Activated CD4-positive, alpha-beta T cell treated with anti-CD3 and anti-CD28 coated beads for 48 hours (primary cell): ENCODE measurements at regions not wholly inside any gene's neighbourhood (a gene's known extent, or its start where the extent isn't known, plus 50 kb on each side); places are given as distances from the start of the nearest gene placed in this dataset.
"Not testable (repeated sequence)": the region's sequence is repeated elsewhere in the genome, so short reads cannot be mapped to it uniquely, and the experiment has no call there.

Experiments used
- DNase-seq: peaks from one replicate; pipeline ENCODE4 v3.0.0-alpha.2; 2020

GRCh38 chr6:115618256-115618655 lies 442.4 kb downstream of the FRK start:
- no peak for DNase-seq

DNA sequence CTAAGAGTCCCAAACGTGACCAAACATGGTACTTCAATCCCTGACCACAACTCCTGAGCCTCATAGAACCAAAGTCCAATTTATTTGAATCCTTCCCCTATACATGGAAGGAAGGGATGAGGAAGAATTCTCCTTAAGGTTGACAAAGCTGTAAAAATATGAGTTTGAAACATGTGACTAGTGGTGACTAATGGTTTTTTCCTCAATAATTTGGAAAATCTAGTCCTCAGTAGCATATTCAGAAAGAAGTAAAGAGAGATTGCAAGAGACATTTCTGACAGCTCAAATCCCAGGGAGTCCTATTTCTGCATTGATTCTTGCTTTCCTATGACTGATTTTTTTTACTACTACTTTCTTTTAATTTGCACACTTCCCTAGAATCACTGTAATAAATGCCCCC lies 443.7 kb downstream of the FRK start:
- no peak for DNase-seq

GRCh38 chr6:115613488-115613887 lies 447.2 kb downstream of the FRK start:
- DNase-seq: no peak

DNA sequence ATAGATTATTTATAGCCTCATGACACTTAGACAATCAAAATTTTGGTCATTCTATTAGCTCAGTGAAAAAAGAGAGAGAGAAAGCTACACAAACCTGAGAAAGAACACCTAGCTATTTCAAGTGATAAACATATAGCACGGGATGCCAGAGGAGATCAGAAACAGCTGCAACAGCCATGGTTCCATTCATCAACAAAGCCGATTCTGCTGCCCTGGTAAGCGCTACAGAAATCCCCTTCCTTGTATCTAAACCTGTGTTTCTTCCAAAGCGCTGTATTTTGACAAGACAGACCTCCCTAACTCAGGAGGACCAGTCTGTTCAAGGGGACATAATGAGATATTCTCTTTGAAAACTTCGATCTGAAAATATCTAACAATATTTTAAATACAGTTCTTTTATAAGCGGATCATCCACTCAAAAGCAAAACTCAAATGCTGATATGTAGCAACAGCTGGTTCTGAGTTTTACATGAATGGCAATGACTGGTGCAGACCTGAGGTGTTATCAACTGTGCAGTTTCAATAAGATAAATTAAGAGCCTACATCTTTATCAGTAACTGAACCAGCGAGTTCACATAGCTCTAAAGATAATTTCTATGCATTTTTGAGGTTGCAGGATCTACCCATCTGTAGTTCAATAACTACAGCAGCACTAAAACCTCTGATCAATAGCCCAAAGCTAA lies 447.8 kb downstream of the FRK start:
- DNase-seq: no peak

DNA sequence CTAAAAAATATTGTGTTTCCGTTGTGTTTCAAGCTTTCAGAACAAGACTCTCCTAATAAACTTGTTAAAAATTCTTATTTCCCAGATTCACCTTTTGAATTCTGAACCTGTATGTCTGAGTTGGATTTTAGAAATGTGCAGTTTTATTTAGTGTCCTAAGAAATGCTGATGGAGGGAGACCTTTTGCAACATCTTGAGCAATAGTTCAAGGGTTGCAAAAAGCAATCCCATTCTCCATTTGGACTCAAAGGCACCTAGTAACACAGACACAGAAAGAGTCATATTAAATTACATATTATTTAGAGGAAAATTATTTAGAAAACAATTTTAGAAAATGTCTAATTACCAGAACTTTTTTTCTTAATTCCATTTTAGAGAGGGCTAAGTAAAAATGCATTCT lies 448.5 kb downstream of the FRK start:
- DNase-seq: no peak

GRCh38 chr6:115610696-115611095 lies 450.0 kb downstream of the FRK start:
- DNase-seq: no peak

DNA sequence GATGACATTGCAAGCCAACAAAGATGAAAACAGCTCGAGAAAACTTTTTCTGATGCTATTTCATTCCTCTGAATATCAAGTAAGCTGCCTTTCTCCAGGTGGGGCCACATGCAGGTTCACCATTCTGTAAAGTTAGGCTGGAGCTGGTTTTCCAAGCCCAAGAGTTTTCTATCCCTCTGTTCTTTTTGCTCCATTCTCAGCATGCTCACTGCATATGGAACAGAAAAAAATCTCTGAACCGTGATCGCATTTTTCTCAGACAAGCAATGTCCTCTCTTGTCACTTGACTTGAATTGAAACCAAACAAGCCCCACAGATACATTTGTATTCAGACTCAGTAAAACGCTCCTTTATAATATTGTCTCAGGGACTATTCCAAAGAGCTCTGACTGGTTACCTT lies 451.6 kb downstream of the FRK start:
- no peak for DNase-seq

DNA sequence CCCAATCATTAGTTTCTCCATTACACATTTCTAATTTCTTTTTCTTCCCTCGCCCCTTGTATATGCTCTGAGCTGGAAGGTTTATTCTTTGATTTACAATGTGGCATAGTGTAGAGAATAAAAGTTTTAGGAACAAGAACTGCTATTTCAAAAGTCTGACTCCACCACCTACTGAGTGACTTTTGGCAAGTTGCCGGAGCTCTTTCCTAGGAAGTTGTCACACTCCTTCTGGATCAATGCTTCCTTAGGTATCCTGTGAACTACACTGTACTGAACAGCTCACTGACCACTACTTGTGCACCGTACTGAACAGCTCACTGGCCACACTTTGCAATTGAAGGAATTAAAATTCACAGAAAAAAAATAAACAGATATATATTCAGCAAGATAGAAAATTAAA lies 458.2 kb downstream of the FRK start:
- DNase-seq: no peak

GRCh38 chr6:115601509-115601908 lies 459.2 kb downstream of the FRK start:
- no peak for DNase-seq

DNA sequence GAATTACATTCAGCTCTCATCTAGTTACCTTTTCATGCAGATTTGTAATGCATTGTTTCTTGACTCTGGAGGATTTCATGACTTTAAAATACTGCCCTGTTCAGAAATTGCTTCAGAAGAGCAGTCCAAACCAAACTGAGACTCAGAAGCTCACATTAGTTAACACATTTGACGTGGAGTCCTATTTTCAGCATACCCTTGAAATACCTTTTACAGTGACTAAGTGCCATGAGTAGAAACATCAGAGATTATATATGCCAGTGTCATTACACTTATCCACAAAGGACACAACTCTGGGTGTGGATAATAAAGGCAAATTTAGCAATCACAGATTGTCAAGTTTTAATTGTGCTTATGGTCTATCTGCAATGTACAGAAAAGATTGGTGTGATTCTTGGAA lies 459.6 kb downstream of the FRK start:
- no peak for DNase-seq

DNA sequence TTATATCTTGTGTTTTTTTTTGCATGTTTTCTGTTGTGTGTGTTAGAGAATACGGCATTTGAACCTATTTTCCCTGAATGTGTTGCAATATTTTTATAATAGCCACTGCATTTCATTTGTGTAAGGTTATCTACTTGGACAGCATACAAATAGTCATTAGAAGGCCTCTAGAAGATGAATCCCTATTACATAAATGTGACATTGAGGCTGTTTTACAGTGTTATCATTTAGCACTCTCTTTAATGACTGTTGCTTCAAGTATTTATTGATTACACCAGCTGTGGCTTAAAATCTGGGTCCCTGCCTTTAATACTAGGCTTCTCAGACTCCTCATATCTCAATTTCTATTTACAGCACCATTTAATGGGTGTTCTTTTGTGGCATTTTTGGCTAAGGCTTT lies 465.8 kb downstream of the FRK start:
- DNase-seq: no peak

- no peak for DNase-seq
Observed at GRCh38 chr6:115592025-115592424, 468.7 kb downstream of the FRK start.

DNA sequence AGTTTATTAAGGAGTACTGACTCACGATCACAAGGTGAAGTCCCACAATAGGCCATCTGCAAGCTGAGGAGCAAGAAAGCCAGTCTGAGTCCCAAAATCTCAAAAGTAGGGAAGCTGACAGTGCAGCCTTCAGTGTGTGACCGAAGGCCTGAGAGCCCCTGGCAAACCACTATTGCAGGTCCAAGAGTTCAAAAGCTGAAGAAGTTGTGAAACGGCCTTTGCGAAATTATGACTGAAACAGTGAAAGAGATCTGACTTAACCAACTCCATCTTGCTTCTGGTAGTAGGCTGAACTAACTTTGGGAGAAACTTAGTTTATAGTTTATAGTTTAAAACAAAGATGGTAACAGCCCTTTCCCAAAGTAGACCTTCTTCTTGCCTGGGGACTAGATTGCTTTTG lies 471.6 kb downstream of the FRK start:
- not testable (repeated sequence) for DNase-seq

GRCh38 chr6:115583290-115583689 lies 477.4 kb downstream of the FRK start:
- DNase-seq: no peak

- no peak for DNase-seq
Observed at GRCh38 chr6:115582386-115582785, 478.3 kb downstream of the FRK start.

DNA sequence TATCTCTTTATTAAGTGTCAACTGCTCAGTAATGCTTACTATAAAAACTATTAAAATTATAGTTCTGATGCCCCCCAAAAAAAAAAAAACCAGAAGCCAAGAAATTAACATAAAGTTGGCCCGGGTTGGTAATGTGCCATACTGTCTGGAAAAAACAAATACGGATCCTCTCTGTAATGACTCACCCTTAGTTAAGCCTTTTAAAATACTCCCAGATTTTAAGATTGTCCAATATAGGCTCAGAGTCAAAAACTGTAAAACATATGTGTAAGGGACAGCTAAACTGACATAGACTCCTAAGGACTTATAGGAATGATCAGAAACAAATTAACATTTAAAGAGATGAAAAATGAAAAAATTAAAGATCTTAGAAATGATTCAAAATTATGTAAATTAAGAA lies 481.1 kb downstream of the FRK start:
- DNase-seq: not testable (repeated sequence)

DNA sequence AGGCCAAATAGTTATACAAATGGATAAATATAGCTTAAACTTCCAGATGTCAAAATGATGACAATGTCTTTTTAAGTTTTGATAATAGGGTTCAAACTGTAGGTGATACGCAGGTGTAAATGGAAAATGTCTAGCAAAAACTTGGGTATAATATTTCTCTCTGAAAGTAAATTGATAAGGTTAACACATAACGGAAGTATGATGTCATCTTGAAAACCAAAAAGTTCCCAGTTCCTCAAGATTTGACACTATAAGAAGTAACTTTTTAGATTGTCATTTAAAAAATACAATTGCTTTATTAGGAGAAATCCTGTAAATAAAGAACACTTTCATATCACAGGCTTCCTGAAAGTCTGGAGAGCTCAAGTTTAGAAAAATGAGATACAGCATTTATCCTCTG lies 483.4 kb downstream of the FRK start:
- no peak for DNase-seq

GRCh38 chr6:115575285-115575684 lies 485.4 kb downstream of the FRK start:
- no peak for DNase-seq

DNA sequence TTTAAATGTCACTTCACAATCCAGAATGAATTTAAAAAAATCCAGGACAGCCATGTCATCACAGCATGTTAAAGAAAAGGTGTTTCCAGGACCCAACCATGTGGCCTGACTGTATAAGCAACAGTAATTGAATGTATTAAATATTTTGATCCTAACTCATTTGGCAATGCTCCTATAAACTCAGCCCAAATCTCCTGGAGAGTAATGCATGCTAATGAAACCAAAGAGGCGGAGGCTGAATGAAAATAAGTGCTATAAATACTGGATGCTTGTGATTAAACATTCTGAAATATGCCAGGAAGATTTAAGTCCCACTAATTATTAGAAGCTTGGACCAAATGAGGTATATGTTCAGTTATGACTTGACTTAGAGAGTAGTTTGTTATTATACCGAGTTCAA lies 486.8 kb downstream of the FRK start:
- DNase-seq: no peak

DNA sequence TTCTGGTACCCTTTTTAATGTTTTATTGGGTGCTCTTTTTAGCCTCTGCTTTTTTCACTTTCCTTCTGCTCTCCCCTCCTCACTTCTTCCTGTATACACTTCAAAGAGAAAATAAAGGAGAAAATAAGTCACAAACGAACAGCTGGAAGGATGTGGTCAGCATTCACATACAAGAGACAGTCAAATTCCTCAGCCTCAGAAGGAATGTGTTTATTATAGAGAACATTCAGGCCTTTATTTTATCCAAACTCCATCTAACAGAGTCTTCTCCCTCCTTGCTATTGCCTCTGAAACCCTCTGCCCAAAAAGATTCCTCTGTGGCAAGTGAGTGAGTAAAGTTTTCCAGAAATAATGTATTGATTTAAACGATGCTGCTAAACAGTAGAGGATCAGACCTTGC lies 490.4 kb downstream of the FRK start:
- DNase-seq: no peak

- no peak for DNase-seq
Observed at GRCh38 chr6:115554060-115554459, 506.6 kb downstream of the FRK start.

- no peak for DNase-seq
Observed at GRCh38 chr6:115551527-115551926, 509.2 kb downstream of the FRK start.

DNA sequence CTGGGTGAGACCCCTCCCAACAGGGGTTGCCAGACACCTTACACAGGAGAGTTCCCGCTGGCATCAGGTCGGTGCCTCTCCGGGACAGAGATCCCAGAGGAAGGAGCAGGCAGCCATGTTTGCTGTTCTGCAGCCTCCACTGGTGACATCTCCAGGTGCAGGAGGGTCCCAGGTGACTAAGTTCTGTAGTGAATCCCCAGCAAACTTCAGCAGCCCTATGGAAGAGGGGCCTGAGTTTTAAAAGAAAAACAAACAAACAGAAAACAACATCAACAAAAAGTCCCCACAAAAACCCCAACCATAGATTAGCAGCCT lies 515.1 kb downstream of the FRK start:
- no peak for DNase-seq

DNA sequence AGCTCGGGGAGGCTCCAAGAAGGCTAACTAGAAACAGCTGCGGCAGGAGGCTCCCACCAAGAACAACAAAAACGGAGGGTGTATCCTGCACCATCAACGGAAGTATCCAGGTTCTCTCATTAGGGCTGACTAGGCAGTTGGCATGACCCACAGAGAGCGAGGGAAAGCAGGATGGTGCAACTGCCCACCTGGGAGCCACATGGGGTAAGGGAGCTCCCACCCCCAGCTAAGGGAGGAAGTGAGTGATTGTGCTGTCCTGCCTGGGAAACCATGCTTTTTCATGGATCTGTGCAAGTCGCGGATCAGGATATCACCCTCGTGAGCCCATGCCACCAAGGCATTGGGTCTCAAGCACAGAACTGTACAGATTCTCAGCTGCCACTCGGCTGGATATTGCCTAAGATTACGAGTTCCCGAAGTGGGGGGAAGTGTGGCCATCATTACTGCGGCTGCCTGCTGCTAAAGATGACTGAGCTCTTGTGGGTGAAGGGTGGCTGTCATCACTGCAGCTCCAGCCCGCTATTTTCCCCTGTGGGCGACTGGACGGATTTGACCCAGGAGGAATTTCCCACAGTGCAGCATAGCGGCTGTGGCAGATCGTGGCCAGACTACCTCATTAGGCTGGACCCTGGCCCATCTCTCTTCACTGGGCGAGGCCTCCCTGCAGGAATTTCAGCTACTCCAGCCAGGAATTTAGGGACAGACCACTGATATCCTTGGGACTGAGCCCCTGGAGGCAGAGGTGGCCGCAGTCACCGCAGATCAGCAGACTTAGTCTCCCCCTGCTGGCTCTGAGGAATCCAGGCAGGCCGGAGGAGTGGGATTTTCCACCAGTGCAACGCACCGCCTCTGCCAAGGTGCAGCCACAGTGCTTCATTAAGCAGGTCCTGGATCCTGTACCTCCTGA lies 515.7 kb downstream of the FRK start:
- DNase-seq: no peak
